ENCODE measurements at regions not wholly inside any gene's neighbourhood (a gene's known extent, or its start where the extent isn't known, plus 50 kb on each side); places are given as distances from the start of the nearest gene placed in this dataset.

GRCh38 chr17:33647956-33648355 lies 354.9 kb upstream of the ASIC2 start:
- in situ Hi-C loops (cut with HindIII; ENCODE audit: low sequenced_read_pairs) = no loop called here
- DNase-seq (ENCODE audit: low read depth, low spot score) = no peak
- no peak overlapping the region for H3K4me3 ChIP-seq (ENCODE audit: low read depth, low read length)
- TF ChIP-seq CTCF (IDR thresholded peaks at IDR 0.05; ENCODE audit: low read depth, low read length) = peak; percentile 4

GRCh38 chr17:33650304-33650703 lies 357.2 kb upstream of the ASIC2 start:
- no peak for TF ChIP-seq CTCF (IDR thresholded peaks at IDR 0.05; ENCODE audit: low read depth, low read length)
- H3K4me3 ChIP-seq (ENCODE audit: low read depth, low read length) = no peak overlapping the region
- in situ Hi-C loops (cut with HindIII; ENCODE audit: low sequenced_read_pairs) = no loop called here
- no peak for DNase-seq (ENCODE audit: low read depth, low spot score)

GRCh38 chr17:33651686-33652085 lies 358.6 kb upstream of the ASIC2 start:
- H3K4me3 ChIP-seq (ENCODE audit: low read depth, low read length) = no peak overlapping the region
- no peak for DNase-seq (ENCODE audit: low read depth, low spot score)
- in situ Hi-C loops (cut with HindIII; ENCODE audit: low sequenced_read_pairs) = no loop called here
- no peak for TF ChIP-seq CTCF (IDR thresholded peaks at IDR 0.05; ENCODE audit: low read depth, low read length)

GRCh38 chr17:33652731-33653398 lies 359.8 kb upstream of the ASIC2 start:
- no peak for DNase-seq (ENCODE audit: low read depth, low spot score)
- H3K4me3 ChIP-seq (ENCODE audit: low read depth, low read length) = no peak overlapping the region
- in situ Hi-C loops (cut with HindIII; ENCODE audit: low sequenced_read_pairs) = no loop called here
- no peak for TF ChIP-seq CTCF (IDR thresholded peaks at IDR 0.05; ENCODE audit: low read depth, low read length)

GRCh38 chr17:33653399-33653788 lies 360.3 kb upstream of the ASIC2 start:
- in situ Hi-C loops (cut with HindIII; ENCODE audit: low sequenced_read_pairs) = no loop called here
- DNase-seq (ENCODE audit: low read depth, low spot score) = no peak
- no peak overlapping the region for H3K4me3 ChIP-seq (ENCODE audit: low read depth, low read length)
- TF ChIP-seq CTCF (IDR thresholded peaks at IDR 0.05; ENCODE audit: low read depth, low read length) = no peak

GRCh38 chr17:33657181-33657580 lies 364.1 kb upstream of the ASIC2 start:
- TF ChIP-seq CTCF (IDR thresholded peaks at IDR 0.05; ENCODE audit: low read depth, low read length) = no peak
- in situ Hi-C loops (cut with HindIII; ENCODE audit: low sequenced_read_pairs) = no loop called here
- no peak for DNase-seq (ENCODE audit: low read depth, low spot score)
- H3K4me3 ChIP-seq (ENCODE audit: low read depth, low read length) = no peak overlapping the region
